Skeletal muscle tissue (tissue), 3 donors: ENCODE measurements at regions not wholly inside any gene's neighbourhood (a gene's known extent, or its start where the extent isn't known, plus 50 kb on each side); places are given as distances from the start of the nearest gene placed in this dataset.
A peak's percentile ranks its signal among the peaks of the same experiment; 100 is the strongest.
"Not testable (repeated sequence)": the region's sequence is repeated elsewhere in the genome, so short reads cannot be mapped to it uniquely, and the experiment has no call there.

ENCODE experiments used
- H3K27ac ChIP-seq: one replicate; pipeline ENCODE4 v1.7.0; 2013; ENCODE audit warnings: mild to moderate bottlenecking, low read depth, low read length, inconsistent platforms
- H3K27me3 ChIP-seq, 3 donors: one replicate each; pipeline ENCODE4 v1.7.0; 2013; ENCODE audit warnings: low read length in 3 of 3; ENCODE audit not compliant: control insufficient read depth in 3 of 3, insufficient read depth in 3 of 3
- H3K36me3 ChIP-seq, 3 donors: one replicate each; pipeline ENCODE4 v1.7.0; 2013; ENCODE audit warnings: low read length in 3 of 3; ENCODE audit not compliant: control insufficient read depth in 3 of 3, insufficient read depth in 3 of 3
- H3K4me1 ChIP-seq, 3 donors: one replicate each; pipeline ENCODE4 v1.7.0; 2013; ENCODE audit warnings: low read length in 3 of 3, mild to moderate bottlenecking in 3 of 3; ENCODE audit not compliant: control insufficient read depth in 3 of 3, insufficient read depth in 3 of 3
- H3K4me3 ChIP-seq, 3 donors: one replicate each; pipeline ENCODE4 v1.7.0; 2013; ENCODE audit warnings: low read length in 3 of 3
- H3K9ac ChIP-seq, 3 donors: one replicate each; pipeline ENCODE4 v1.7.0; 2013; ENCODE audit warnings: low read length in 3 of 3, mild to moderate bottlenecking in 3 of 3, moderate library complexity in 2 of 3, low read depth in 1 of 3
- H3K9me3 ChIP-seq, 3 donors: one replicate each; pipeline ENCODE4 v1.7.0; 2013; ENCODE audit warnings: low read length in 3 of 3; ENCODE audit not compliant: control insufficient read depth in 3 of 3
- donor health status: Osteomylitis.

GRCh38 chr6:6821639-6822261, 233.2 kb downstream of the LY86 start:
- Histone ChIP-seq H3K4me3 (no peak overlapping the region), H3K27ac (no peak overlapping the region), H3K27me3 (no peaks in the 10 kb centered on the region), H3K36me3 (no peaks in the 10 kb centered on the region), H3K9ac (no peak overlapping the region), H3K9me3 (no peaks in the 10 kb centered on the region), H3K4me1 (peaks cover 17 to 30% (median 25%) of the 10 kb centered on the region in 3 donors)

- H3K36me3 ChIP-seq: no peaks in the 10 kb centered on the region
- H3K9me3 ChIP-seq: no peaks in the 10 kb centered on the region
- no peak overlapping the region for H3K4me3 ChIP-seq
- H3K9ac ChIP-seq: no peak overlapping the region
- peaks cover 22 to 37% (median 31%) of the 10 kb centered on the region in 3 donors for H3K4me1 ChIP-seq
- H3K27me3 ChIP-seq: no peaks in the 10 kb centered on the region
- H3K27ac ChIP-seq: peak overlapping the region; percentile 4
These were observed 234.5 kb downstream of the LY86 start for GRCh38 chr6:6823030-6823429.

GRCh38 chr6:6823568-6824224, 235.2 kb downstream of the LY86 start:
- H3K4me1 ChIP-seq: peaks cover 22 to 37% (median 31%) of the 10 kb centered on the region in 3 donors
- no peaks in the 10 kb centered on the region for H3K36me3 ChIP-seq
- H3K9ac ChIP-seq: no peak overlapping the region
- H3K9me3 ChIP-seq: no peaks in the 10 kb centered on the region
- H3K4me3 ChIP-seq: no peak overlapping the region
- peak overlapping the region; percentile 4 for H3K27ac ChIP-seq
- no peaks in the 10 kb centered on the region for H3K27me3 ChIP-seq

GRCh38 chr6:6824381-6824780, 235.9 kb downstream of the LY86 start:
- no peaks in the 10 kb centered on the region for H3K27me3 ChIP-seq
- H3K4me3 ChIP-seq: peak overlapping the region in 1 of 3 donors; percentile 30
- H3K9ac ChIP-seq: peak overlapping the region in 2 of 3 donors; percentile 16 to 20
- peak overlapping the region; percentile 93 for H3K27ac ChIP-seq
- H3K9me3 ChIP-seq: no peaks in the 10 kb centered on the region
- no peaks in the 10 kb centered on the region for H3K36me3 ChIP-seq
- peaks cover 22 to 37% (median 31%) of the 10 kb centered on the region in 3 donors for H3K4me1 ChIP-seq

- peak overlapping the region; percentile 93 for H3K27ac ChIP-seq
- no peaks in the 10 kb centered on the region for H3K36me3 ChIP-seq
- peaks cover 22 to 38% (median 31%) of the 10 kb centered on the region in 3 donors for H3K4me1 ChIP-seq
- peak overlapping the region; percentile 62 to 82 (median 74) for H3K9ac ChIP-seq
- H3K9me3 ChIP-seq: no peaks in the 10 kb centered on the region
- peak overlapping the region; percentile 43 to 60 (median 56) for H3K4me3 ChIP-seq
- H3K27me3 ChIP-seq: no peaks in the 10 kb centered on the region
These were observed 236.8 kb downstream of the LY86 start for GRCh38 chr6:6825193-6825784.

- peaks cover 22 to 41% (median 31%) of the 10 kb centered on the region in 3 donors for H3K4me1 ChIP-seq
- H3K27ac ChIP-seq: peak overlapping the region; percentile 93
- H3K4me3 ChIP-seq: peak overlapping the region; percentile 16 to 58 (median 56)
- H3K36me3 ChIP-seq: no peaks in the 10 kb centered on the region
- peak overlapping the region; percentile 62 to 80 (median 74) for H3K9ac ChIP-seq
- H3K27me3 ChIP-seq: no peaks in the 10 kb centered on the region
- no peaks in the 10 kb centered on the region for H3K9me3 ChIP-seq
These were observed 237.8 kb downstream of the LY86 start for GRCh38 chr6:6826095-6826901.

GRCh38 chr6:6826961-6827360, 238.4 kb downstream of the LY86 start:
- H3K27me3 ChIP-seq: no peaks in the 10 kb centered on the region
- H3K9me3 ChIP-seq: no peaks in the 10 kb centered on the region
- H3K4me1 ChIP-seq: peaks cover 22 to 41% (median 31%) of the 10 kb centered on the region in 3 donors
- H3K9ac ChIP-seq: peak overlapping the region; percentile 62 to 80 (median 74)
- H3K36me3 ChIP-seq: no peaks in the 10 kb centered on the region
- H3K27ac ChIP-seq: peak overlapping the region; percentile 93
- peak overlapping the region in 2 of 3 donors; percentile 50 to 58 for H3K4me3 ChIP-seq

GRCh38 chr6:6829872-6830685, 241.6 kb downstream of the LY86 start:
- H3K36me3 ChIP-seq: no peaks in the 10 kb centered on the region
- H3K4me1 ChIP-seq: peaks cover 18 to 32% (median 23%) of the 10 kb centered on the region in 3 donors
- H3K27me3 ChIP-seq: no peaks in the 10 kb centered on the region
- H3K27ac ChIP-seq: no peak overlapping the region
- H3K4me3 ChIP-seq: no peak overlapping the region
- no peak overlapping the region for H3K9ac ChIP-seq
- H3K9me3 ChIP-seq: no peaks in the 10 kb centered on the region

GRCh38 chr6:6830686-6831063, 242.2 kb downstream of the LY86 start:
- not testable (repeated sequence) for H3K4me3 ChIP-seq, H3K9ac ChIP-seq, H3K27ac ChIP-seq, H3K27me3 ChIP-seq, H3K36me3 ChIP-seq, H3K9me3 ChIP-seq
- peaks cover 14 to 26% (median 18%) of the 10 kb centered on the region in 3 donors for H3K4me1 ChIP-seq
